GM12874 (cell line): ENCODE measurements at regions not wholly inside any gene's neighbourhood (a gene's known extent, or its start where the extent isn't known, plus 50 kb on each side); places are given as distances from the start of the nearest gene placed in this dataset.

Experiments
- TF ChIP-seq, protein P1 (sequence below): IDR thresholded peaks from 2 replicates; pipeline ENCODE4 v1.5.1; 2011; ENCODE audit warnings: low read depth, mild to moderate bottlenecking, control low read depth, low read length, moderate library complexity; ENCODE audit not compliant: insufficient read depth

DNA sequence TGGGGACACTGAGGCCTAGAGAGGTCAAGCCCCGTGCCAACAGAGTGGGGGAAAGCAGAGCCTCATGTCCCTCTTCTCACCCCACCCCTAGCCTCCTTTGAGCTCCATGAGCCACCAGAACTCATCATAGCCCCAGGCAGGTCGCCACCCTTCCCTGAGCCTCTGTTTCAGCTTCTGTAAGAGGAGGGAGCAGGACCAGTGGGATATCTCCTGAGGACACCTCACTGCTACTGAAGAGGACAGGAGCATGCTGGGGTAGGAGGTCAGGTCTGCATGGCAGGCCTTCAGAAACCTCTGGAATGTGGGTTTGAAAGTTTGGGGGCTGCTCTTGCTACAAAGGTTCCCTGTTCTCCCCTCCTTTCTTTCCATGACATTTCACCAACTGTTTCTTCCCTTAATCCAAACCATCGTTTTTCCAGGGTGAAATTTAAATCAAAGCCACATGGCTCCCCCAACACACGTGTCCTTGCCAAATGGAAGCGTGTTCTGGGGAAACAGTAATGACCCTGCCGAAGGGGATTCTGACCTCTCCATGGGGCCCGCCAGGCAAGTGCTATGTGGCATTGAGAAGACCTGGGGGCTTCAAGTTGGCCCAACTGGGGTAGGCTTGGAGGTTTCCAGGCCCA lies 88.1 kb upstream of the RUNX3 start:
- TF ChIP-seq, protein P1, sequence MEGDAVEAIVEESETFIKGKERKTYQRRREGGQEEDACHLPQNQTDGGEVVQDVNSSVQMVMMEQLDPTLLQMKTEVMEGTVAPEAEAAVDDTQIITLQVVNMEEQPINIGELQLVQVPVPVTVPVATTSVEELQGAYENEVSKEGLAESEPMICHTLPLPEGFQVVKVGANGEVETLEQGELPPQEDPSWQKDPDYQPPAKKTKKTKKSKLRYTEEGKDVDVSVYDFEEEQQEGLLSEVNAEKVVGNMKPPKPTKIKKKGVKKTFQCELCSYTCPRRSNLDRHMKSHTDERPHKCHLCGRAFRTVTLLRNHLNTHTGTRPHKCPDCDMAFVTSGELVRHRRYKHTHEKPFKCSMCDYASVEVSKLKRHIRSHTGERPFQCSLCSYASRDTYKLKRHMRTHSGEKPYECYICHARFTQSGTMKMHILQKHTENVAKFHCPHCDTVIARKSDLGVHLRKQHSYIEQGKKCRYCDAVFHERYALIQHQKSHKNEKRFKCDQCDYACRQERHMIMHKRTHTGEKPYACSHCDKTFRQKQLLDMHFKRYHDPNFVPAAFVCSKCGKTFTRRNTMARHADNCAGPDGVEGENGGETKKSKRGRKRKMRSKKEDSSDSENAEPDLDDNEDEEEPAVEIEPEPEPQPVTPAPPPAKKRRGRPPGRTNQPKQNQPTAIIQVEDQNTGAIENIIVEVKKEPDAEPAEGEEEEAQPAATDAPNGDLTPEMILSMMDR: no peak

DNA sequence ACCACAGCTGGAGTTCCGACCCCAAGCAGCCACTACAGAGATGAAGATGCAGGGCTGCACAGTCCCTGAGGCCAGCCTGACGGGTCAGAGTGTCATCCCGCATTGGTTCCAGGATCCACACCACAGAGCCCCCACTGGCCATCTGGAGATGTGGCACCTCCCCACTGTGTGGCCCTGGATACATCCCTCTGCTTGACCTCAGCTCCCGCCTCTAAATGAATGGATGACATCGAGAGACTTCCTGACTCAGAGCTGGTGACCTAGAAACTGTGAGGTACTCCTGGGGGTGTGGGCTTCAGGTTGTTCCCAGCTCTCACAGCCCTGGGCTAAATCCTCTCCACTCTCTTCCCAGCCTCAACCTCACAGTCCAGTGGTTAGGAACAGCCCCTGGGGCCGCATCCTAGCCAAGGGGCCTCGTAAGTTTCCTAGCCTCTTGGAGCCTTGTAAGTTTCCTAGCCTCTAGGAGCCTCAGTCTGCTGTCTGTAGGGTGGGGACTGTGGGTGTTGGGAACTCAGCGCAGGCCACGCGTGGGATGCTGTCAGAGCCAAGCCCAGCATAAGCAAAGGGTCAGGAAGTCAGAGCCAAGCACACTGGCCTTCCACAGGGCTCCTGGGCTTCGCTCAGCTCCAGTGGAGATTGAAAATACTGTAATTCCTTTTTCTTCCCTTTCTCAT lies 87.5 kb upstream of the RUNX3 start:
- TF ChIP-seq, protein P1: no peak

DNA sequence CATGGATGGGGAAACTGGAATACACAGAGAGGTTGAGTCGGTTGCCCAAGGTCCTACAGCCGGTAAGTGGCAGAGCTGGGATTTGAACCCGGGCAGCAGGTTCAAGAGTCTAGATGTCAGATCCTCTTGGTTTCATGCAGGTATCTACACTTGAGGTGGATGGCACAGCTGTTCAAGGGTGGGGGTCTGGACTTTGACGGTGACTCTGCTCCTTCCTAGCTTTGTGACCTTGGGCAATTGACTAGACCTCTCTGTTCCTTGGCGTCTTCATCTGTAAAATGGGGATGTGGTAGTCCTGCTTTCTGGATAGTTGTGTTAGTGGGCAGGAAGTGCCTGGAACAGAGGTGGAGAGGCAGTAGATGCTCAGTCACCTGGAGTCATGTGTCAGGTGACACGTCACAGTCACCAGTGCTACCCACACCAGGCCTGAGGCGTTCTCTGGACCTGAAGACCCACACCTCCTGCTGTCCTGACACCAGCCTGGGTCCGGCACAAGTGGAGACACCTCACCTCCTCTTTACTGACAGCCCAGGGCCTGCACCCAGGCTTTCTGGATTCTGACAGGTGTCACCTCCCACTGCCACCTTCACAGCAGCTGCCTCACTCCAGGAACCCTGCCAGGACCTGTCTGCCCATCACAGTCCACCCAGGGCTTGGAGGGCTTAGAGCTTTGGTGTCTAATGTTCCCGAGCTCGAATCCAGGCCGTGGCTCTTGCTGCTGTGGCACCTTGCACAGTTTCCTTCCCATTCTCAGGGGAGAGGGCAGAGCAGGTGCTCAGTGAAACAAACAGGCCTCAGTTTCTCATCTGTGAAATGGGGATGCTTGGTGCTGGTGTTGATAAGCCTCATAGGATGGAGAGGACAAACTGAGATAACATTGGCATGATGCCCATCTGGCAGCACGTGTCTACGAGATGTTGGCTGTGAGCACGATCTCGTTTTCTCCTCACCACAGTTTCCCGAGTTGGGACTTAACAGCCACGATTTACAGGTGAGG lies 83.2 kb upstream of the RUNX3 start:
- TF ChIP-seq, protein P1: no peak

DNA sequence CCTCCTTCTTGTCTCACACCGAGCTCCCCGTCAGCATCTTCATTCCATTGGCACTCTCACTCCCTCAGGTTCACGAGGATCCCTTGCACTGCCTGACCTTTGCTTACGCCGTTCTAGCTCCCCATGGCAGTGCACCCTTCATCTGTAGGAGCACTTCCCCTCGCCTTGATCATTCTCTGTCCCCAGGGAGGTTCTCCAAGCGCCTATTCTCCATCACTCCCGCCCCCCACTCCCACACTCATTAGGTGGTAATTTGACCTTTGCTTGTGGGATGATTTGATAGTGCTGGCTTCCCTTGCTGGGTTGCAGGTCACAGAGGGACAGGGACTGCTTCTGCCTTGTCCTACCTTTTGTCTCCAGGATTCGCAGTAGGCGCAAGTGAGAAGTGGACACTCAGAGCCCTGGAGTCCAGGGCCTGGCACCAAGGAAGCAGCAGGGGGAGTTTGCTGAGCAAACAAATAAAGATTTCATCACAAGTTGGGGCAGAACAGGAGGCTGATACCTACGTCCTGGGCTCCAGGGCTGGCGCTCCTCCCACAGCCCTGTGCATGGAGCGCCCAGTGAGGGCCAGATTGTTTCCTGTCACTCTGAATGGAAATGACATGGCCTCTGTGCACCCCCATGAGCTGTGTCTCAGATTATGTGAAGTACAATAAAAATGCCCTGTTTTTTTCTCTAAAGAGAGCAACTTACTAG lies 82.0 kb upstream of the RUNX3 start:
- TF ChIP-seq, protein P1: no peak

DNA sequence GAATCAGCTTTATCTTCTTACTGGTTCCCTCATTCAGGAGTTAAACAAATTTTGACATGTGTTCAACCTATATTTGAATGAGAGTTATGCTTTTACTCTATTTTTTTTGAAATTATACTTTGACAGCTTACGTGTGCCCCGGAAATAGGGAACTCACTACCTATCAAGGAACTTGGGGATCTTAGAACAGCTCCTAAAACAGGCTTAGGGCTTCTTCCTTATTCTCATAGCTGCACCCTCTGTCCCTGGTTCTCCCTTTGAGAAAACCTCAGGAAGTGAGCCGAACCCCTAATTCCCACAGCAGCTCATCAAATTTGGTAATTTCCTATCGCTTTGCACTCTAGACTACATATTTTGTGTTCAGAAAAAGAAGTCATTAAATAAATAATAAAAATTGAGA lies 81.2 kb upstream of the RUNX3 start:
- TF ChIP-seq, protein P1: no peak

DNA sequence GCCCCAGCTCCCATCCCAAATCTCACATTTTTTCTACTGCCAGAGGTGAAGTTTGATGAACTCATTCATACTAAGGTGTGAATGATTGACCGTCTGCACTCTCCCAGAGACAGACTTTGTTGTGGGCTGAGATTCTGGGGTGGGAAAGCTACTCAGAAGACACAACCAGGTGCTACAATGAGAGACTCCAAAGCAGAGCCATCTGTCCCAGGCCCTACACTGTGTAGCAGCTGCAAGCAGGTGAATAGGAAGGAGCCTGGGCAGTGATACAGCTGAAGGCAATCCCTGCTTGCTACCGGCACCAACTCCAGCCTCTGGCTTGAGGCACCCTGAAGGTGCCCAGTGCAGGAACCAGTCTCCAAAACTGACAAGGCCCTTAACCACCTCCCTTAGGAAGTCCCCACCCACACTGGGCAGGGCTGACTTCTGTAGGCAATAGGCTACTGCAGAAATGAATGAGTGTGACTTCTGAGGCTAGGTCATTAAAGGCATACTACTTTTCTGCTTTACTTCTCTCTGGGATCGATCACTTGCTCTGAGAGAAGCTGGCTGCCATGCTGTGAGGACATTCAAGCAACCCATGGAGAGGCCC lies 79.7 kb upstream of the RUNX3 start:
- TF ChIP-seq, protein P1: no peak
